Stomach (tissue), 4 donors: ENCODE measurements at regions not wholly inside any gene's neighbourhood (a gene's known extent, or its start where the extent isn't known, plus 50 kb on each side); places are given as distances from the start of the nearest gene placed in this dataset.

Experiments used
- EP300 ChIP-seq: sonication (generic); formaldehyde crosslinking; IDR thresholded peaks from one replicate; pipeline ENCODE4 v1.6.1; 2017; ENCODE audit warnings: antibody characterized with exemption
- TF ChIP-seq, protein P1 (sequence below), 7 experiments: fragments of 450-650 bp in 4 of 7; fragments of 200-600 bp in 3 of 7; sonication (generic) in 3 of 7; IDR thresholded peaks; one replicate each; pipeline ENCODE4 v1.5.1; 2016 to 2019; ENCODE audit warnings: antibody characterized with exemption in 7 of 7, control low read depth in 2 of 7, mild to moderate bottlenecking in 1 of 7

DNA sequence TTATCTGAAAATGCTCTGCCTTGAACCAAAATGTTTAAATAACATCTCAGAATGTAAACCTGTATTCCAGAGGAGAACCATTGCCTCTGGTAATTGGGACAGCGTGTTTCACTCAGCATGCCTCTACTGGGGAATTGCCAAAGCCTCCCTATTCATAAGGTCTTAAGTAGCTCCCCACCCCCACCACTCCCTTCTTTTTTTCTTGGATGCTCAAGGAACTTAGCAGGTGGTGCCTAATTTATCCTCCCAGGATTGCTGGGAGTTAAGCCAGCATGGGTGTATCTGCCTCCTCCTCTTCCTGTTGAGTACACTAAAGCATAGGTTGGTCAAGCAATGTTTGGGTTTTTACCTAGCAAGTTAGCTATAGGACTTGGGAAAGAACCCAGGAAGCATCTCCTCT, 220.2 kb downstream of the DMAC1 start:
- TF ChIP-seq, protein P1, sequence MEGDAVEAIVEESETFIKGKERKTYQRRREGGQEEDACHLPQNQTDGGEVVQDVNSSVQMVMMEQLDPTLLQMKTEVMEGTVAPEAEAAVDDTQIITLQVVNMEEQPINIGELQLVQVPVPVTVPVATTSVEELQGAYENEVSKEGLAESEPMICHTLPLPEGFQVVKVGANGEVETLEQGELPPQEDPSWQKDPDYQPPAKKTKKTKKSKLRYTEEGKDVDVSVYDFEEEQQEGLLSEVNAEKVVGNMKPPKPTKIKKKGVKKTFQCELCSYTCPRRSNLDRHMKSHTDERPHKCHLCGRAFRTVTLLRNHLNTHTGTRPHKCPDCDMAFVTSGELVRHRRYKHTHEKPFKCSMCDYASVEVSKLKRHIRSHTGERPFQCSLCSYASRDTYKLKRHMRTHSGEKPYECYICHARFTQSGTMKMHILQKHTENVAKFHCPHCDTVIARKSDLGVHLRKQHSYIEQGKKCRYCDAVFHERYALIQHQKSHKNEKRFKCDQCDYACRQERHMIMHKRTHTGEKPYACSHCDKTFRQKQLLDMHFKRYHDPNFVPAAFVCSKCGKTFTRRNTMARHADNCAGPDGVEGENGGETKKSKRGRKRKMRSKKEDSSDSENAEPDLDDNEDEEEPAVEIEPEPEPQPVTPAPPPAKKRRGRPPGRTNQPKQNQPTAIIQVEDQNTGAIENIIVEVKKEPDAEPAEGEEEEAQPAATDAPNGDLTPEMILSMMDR (IDR thresholded peaks at IDR 0.05) = no peak
- no peak for TF ChIP-seq EP300
